H9 (cell line): ENCODE measurements at regions not wholly inside any gene's neighbourhood (a gene's known extent, or its start where the extent isn't known, plus 50 kb on each side); places are given as distances from the start of the nearest gene placed in this dataset.

Source experiments
- DNase-seq: peaks from one replicate; pipeline ENCODE4 v3.0.0-alpha.2; 2017
- H2AFZ ChIP-seq: one replicate; pipeline ENCODE4 v1.6.1; 2013; ENCODE audit warnings: mild to moderate bottlenecking, low read length, control low read depth, moderate library complexity
- H2AK5ac ChIP-seq: 2 replicates; pipeline ENCODE4 v1.6.1; 2013; ENCODE audit warnings: low read length, control low read depth, mixed read lengths; ENCODE audit not compliant: insufficient read length
- H2BK120ac ChIP-seq: one replicate; pipeline ENCODE4 v1.6.1; 2013; ENCODE audit warnings: low read depth, mild to moderate bottlenecking, low read length, control low read depth, inconsistent platforms; ENCODE audit not compliant: poor library complexity, severe bottlenecking
- H2BK12ac ChIP-seq: 2 replicates; pipeline ENCODE4 v1.6.1; 2013; ENCODE audit warnings: low read length, control low read depth, mixed read lengths, low read depth; ENCODE audit not compliant: insufficient read length
- H2BK15ac ChIP-seq: 2 replicates; pipeline ENCODE4 v1.6.1; 2013; ENCODE audit warnings: low read depth, low read length, control low read depth
- H2BK20ac ChIP-seq: one replicate; pipeline ENCODE4 v1.6.1; 2013; ENCODE audit warnings: low read depth, mild to moderate bottlenecking, low read length, control low read depth, inconsistent platforms; ENCODE audit not compliant: poor library complexity, severe bottlenecking
- H2BK5ac ChIP-seq: 2 replicates; pipeline ENCODE4 v1.6.1; 2013; ENCODE audit warnings: low read length, control low read depth, mixed read lengths; ENCODE audit not compliant: insufficient read length
- H3K14ac ChIP-seq: 2 replicates; pipeline ENCODE4 v1.6.1; 2013; ENCODE audit warnings: low read length, control low read depth; ENCODE audit not compliant: insufficient read depth
- H3K18ac ChIP-seq: 2 replicates; pipeline ENCODE4 v1.6.1; 2013; ENCODE audit warnings: low read depth, mild to moderate bottlenecking, mixed read lengths, low read length, control low read depth; ENCODE audit not compliant: insufficient read length
- H3K23ac ChIP-seq: 2 replicates; pipeline ENCODE4 v1.6.1; 2013; ENCODE audit warnings: low read length, control low read depth, mixed read lengths, low read depth; ENCODE audit not compliant: insufficient read length
- H3K23me2 ChIP-seq: 2 replicates; pipeline ENCODE4 v1.6.1; 2013; ENCODE audit warnings: low read depth, mild to moderate bottlenecking, mixed read lengths, low read length, control low read depth; ENCODE audit not compliant: insufficient read length, poor library complexity, severe bottlenecking
- H3K27ac ChIP-seq: 2 replicates; pipeline ENCODE4 v1.5.1; 2013; ENCODE audit warnings: low read length, control low read depth, mixed read lengths, low read depth; ENCODE audit not compliant: insufficient read length
- H3K27me3 ChIP-seq: 2 replicates; pipeline ENCODE4 v1.6.1; 2013; ENCODE audit warnings: low read length, control low read depth, inconsistent platforms; ENCODE audit not compliant: insufficient read depth
- H3K4ac ChIP-seq: 2 replicates; pipeline ENCODE4 v1.6.1; 2013; ENCODE audit warnings: low read depth, mild to moderate bottlenecking, control low read depth, inconsistent platforms, low read length, moderate library complexity
- H3K4me1 ChIP-seq: 2 replicates; pipeline ENCODE4 v1.6.1; 2013; ENCODE audit warnings: low read length, control low read depth, inconsistent platforms; ENCODE audit not compliant: insufficient read depth
- H3K4me2 ChIP-seq: 2 replicates; pipeline ENCODE4 v1.6.1; 2013; ENCODE audit warnings: low read length, control low read depth, mixed read lengths; ENCODE audit not compliant: insufficient read length, insufficient read depth
- H3K56ac ChIP-seq: 2 replicates; pipeline ENCODE4 v1.6.1; 2013; ENCODE audit warnings: low read depth, mild to moderate bottlenecking, mixed read lengths, low read length, control low read depth; ENCODE audit not compliant: insufficient read length
- H3K79me1 ChIP-seq: 2 replicates; pipeline ENCODE4 v1.6.1; 2013; ENCODE audit warnings: low read depth, mild to moderate bottlenecking, moderate library complexity, low read length, control low read depth, inconsistent platforms; ENCODE audit not compliant: insufficient read depth, poor library complexity, severe bottlenecking
- H3K79me2 ChIP-seq: 2 replicates; pipeline ENCODE4 v1.6.1; 2013; ENCODE audit warnings: low read length, control low read depth, inconsistent platforms; ENCODE audit not compliant: insufficient read depth
- H3K9ac ChIP-seq: 2 replicates; pipeline ENCODE4 v1.6.1; 2013; ENCODE audit warnings: low read length, control low read depth, mixed read lengths; ENCODE audit not compliant: insufficient read length; ENCODE audit errors: extremely low read depth
- H3K9me3 ChIP-seq: one replicate; pipeline ENCODE4 v1.6.1; 2013; ENCODE audit warnings: low read depth, low read length, inconsistent platforms; ENCODE audit not compliant: control insufficient read depth
- H3T11ph ChIP-seq: one replicate; pipeline ENCODE4 v1.6.1; 2013; ENCODE audit warnings: mild to moderate bottlenecking, low read length, control low read depth, inconsistent platforms
- H4K20me1 ChIP-seq: one replicate; pipeline ENCODE4 v1.6.1; 2013; ENCODE audit not compliant: control insufficient read depth, insufficient read length, insufficient read depth
- H4K5ac ChIP-seq: 2 replicates; pipeline ENCODE4 v1.6.1; 2013; ENCODE audit warnings: low read depth, mild to moderate bottlenecking, mixed read lengths, low read length, control low read depth; ENCODE audit not compliant: insufficient read length
- H4K8ac ChIP-seq: replicated peaks from 2 replicates; pipeline ENCODE4 v1.6.1; 2013; ENCODE audit warnings: low read length, control low read depth, mixed read lengths, low read depth; ENCODE audit not compliant: insufficient read length
- H4K91ac ChIP-seq: 2 replicates; pipeline ENCODE4 v1.6.1; 2013; ENCODE audit warnings: low read depth, mild to moderate bottlenecking, moderate library complexity, mixed read lengths, low read length, control low read depth; ENCODE audit not compliant: insufficient read length
- H3K27ac Mint-ChIP-seq, 3 experiments: 2 replicates in 2 of 3; 3 replicates in 1 of 3; pipeline ENCODE4 v1.8.0; 2020 to 2021; ENCODE audit warnings: mixed read lengths in 3 of 3, mild to moderate bottlenecking in 1 of 3, moderate library complexity in 1 of 3
- H3K27me3 Mint-ChIP-seq: 2 replicates; pipeline ENCODE4 v1.8.0; 2021; ENCODE audit warnings: low read depth, mild to moderate bottlenecking, moderate library complexity, mixed read lengths
- H3K36me3 Mint-ChIP-seq, 3 experiments: 2 replicates in 2 of 3; 3 replicates in 1 of 3; pipeline ENCODE4 v1.8.0; 2020 to 2021; ENCODE audit warnings: low read depth in 3 of 3, mixed read lengths in 3 of 3; ENCODE audit not compliant: insufficient read depth in 1 of 3
- H3K4me1 Mint-ChIP-seq, 2 experiments: 2 replicates each; pipeline ENCODE4 v1.8.0; 2020; ENCODE audit warnings: mixed read lengths in 2 of 2
- H3K4me3 Mint-ChIP-seq, 2 experiments: 2 replicates in 1 of 2; 3 replicates in 1 of 2; pipeline ENCODE4 v1.8.0; 2020 to 2021; ENCODE audit warnings: mild to moderate bottlenecking in 2 of 2, mixed read lengths in 2 of 2, moderate library complexity in 1 of 2
- H3K9me3 Mint-ChIP-seq, 2 experiments: 2 replicates in 1 of 2; 3 replicates in 1 of 2; pipeline ENCODE4 v1.8.0; 2020; ENCODE audit warnings: mild to moderate bottlenecking in 2 of 2, mixed read lengths in 2 of 2, moderate library complexity in 1 of 2
- CTCF ChIP-seq: fragments of 200-600 bp; sonication (generic); conservative IDR thresholded peaks from 3 replicates; pipeline ENCODE4 v1.8.0; 2021; ENCODE audit warnings: antibody characterized with exemption, mild to moderate bottlenecking
- WGBS: extraction: QIAGEN DNeasy Blood & Tissue Kit; methylation state at CpG from one replicate; pipeline ENCODE4 v1.1.7; 2013; ENCODE audit warnings: missing lambda C conversion rate, low lambda C conversion rate, mixed read lengths; ENCODE audit not compliant: insufficient read length; ENCODE audit errors: extremely low coverage; 5-methylcytosine and 5-hydroxymethylcytosine counted together

- TF ChIP-seq CTCF: no peak
- 100% methylated on average over 1 of the region's 2 CpGs for WGBS
Measured at GRCh38 chr21:18467715-18468114, 64.1 kb upstream of the TMPRSS15 start.

More at GRCh38 chr21:18467715-18468114, 64.1 kb upstream of the TMPRSS15 start:
- Histone ChIP-seq H2AFZ (no peak overlapping the region), H2BK120ac (no peak overlapping the region), H2BK20ac (no peak overlapping the region), H3K4me1 (no peaks in the 10 kb centered on the region), H3K23me2 (no peaks in the 10 kb centered on the region), H4K8ac (no peak overlapping the region), H4K5ac (no peak overlapping the region), H3K4ac (no peak overlapping the region), H3K27me3 (no peaks in the 10 kb centered on the region), H4K91ac (no peak overlapping the region), H3K27ac (no peak overlapping the region), H3K18ac (no peak overlapping the region), H2AK5ac (no peak overlapping the region), H2BK15ac (no peak overlapping the region), H3K14ac (no peak overlapping the region), H2BK5ac (no peak overlapping the region), H3K79me2 (no peaks in the 10 kb centered on the region), H3K79me1 (no peaks in the 10 kb centered on the region), H2BK12ac (no peak overlapping the region), H3K9ac (no peak overlapping the region), H3K9me3 (no peaks in the 10 kb centered on the region), H3T11ph (no peak overlapping the region), H3K56ac (no peak overlapping the region), H3K4me2 (no peak overlapping the region), H3K23ac (no peak overlapping the region), H4K20me1 (no peaks in the 10 kb centered on the region)
- peaks cover 29% of the 10 kb centered on the region in 2 experiments for H3K4me1 Mint-ChIP-seq
- H3K9me3 Mint-ChIP-seq: peaks cover 10% of the 10 kb centered on the region in 2 experiments; a peak in 4 of 5 replicates
- H3K27ac Mint-ChIP-seq: no peak overlapping the region
- peaks cover 3 to 11% (median 4%) of the 10 kb centered on the region in 3 experiments; a peak in 6 of 7 replicates for H3K36me3 Mint-ChIP-seq
- H3K27me3 Mint-ChIP-seq: no peaks in the 10 kb centered on the region
- no peak for DNase-seq
- no peak overlapping the region for H3K4me3 Mint-ChIP-seq
